Skeletal muscle satellite cell (primary cell): ENCODE measurements at regions not wholly inside any gene's neighbourhood (a gene's known extent, or its start where the extent isn't known, plus 50 kb on each side); places are given as distances from the start of the nearest gene placed in this dataset.
"Not testable (repeated sequence)": the region's sequence is repeated elsewhere in the genome, so short reads cannot be mapped to it uniquely, and the experiment has no call there.

Source experiments
- H3K27me3 ChIP-seq: 2 replicates; pipeline ENCODE4 v1.7.0; 2013; ENCODE audit warnings: low read length; ENCODE audit not compliant: control insufficient read depth, insufficient read depth
- H3K36me3 ChIP-seq: 2 replicates; pipeline ENCODE4 v1.7.0; 2013; ENCODE audit warnings: mild to moderate bottlenecking, control low read depth, low read length; ENCODE audit not compliant: insufficient read depth
- H3K4me1 ChIP-seq: 2 replicates; pipeline ENCODE4 v1.7.0; 2013; ENCODE audit warnings: low read length; ENCODE audit not compliant: control insufficient read depth, insufficient read depth
- H3K4me2 ChIP-seq: 2 replicates; pipeline ENCODE4 v1.7.0; 2013; ENCODE audit warnings: mild to moderate bottlenecking, low read length
- H3K4me3 ChIP-seq: 2 replicates; pipeline ENCODE4 v1.7.0; 2013; ENCODE audit warnings: low read length
- H3K9ac ChIP-seq: 2 replicates; pipeline ENCODE4 v1.7.0; 2013; ENCODE audit warnings: mild to moderate bottlenecking, low read depth, low read length, moderate library complexity
- H3K9me3 ChIP-seq: replicated peaks from 2 replicates; pipeline ENCODE4 v1.7.0; 2013; ENCODE audit warnings: mild to moderate bottlenecking, control low read depth, low read length

DNA sequence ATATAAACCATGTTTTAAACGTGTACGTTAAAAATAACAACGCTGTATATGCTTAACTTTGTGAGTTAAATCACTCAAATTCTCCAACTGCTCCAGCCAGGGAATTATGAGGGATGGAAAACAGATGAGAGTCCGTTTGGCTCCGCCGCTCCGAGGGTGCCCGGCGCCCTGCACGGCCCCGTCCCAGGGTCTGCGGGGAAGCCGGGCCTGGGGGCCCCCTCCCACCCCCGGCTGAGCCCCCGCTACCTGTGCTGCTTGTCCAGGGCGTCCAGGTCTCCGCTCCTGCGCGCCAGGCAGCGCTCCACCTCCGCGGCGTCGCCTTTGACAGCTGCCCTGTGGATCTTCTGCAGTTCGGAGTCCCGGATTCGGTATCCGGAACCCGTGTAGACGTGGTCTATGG, 415.5 kb downstream of the FOXD4L4 start:
- H3K9me3 ChIP-seq, H3K9ac ChIP-seq, H3K4me3 ChIP-seq, H3K4me1 ChIP-seq, H3K4me2 ChIP-seq, H3K36me3 ChIP-seq, H3K27me3 ChIP-seq: not testable (repeated sequence)

DNA sequence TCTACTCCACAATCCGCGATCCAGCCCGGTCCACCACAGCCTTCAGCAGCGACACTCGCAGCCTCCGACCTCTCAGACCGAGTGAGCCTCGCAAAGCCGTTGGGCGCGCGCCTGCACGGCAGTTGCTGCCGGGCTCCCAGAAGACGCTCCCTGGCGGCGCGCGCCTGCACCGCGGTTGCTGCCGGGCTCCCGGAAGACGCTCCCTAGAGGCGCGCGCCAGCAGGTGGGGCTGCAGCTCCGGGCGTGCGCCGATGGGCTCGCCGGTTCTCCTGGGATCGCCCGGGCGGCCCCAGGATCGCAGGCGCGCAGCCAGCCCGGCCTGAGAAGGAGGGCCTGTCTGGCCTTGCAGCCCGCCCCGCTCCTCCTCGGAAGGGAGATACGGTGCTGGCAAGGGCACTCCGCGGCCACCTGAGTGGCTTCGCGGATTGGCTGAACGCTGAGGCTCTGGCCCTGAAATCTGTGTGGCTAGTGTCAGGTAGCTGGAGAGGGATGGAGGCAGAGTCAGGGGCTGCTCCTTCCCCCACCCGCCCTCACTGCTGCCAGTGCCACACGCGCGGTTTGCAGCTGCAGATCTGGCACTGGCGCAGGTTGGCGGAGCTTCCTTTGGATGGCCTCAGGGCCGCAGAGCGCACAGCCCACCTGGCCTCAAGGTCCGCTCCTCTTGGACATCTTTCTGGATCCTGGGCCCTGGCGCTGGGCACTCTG, 416.2 kb downstream of the FOXD4L4 start:
- H3K4me1 ChIP-seq, H3K9ac ChIP-seq, H3K27me3 ChIP-seq, H3K9me3 ChIP-seq, H3K36me3 ChIP-seq: not testable (repeated sequence)
- Histone ChIP-seq H3K4me2 (peak overlapping the region; percentile 67), H3K4me3 (peak overlapping the region; percentile 45)

DNA sequence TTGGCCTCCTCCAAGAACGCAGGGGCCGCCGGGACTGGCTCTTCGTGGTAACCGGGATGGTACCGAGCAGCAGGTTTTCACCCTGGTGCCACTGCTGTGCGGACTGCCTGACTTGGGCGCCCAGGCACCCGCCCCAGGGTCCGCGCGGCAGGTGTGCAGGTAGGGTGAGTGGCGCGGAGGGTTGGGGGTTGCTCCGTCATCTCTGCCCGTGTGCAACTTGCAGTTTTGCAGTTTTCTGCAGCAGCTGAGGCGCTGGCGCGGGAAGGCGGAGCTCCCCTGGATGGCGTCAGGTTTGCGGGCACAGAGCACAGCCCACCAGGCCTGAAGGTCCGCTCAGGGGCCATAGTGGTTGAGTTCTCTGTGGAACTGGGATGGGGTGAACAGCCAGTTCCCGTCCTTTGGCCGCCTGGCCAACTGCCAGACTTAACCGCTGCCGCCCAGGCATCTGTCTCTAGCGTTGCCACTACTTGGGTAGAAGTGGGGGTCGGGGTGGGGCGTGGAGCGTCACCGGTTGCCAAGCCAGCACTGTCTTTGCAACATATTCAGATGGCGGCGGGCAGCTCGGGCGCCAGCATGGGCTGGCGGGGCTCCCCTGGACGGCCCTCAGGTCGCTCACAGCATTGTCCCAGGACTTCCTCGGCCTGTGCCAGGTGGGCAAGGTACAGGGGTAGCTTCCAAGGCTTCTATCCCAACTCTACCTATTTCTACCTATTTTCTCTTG, 417.2 kb downstream of the FOXD4L4 start:
- H3K4me3 ChIP-seq, H3K4me2 ChIP-seq, H3K9me3 ChIP-seq, H3K9ac ChIP-seq, H3K4me1 ChIP-seq, H3K27me3 ChIP-seq, H3K36me3 ChIP-seq: not testable (repeated sequence)

DNA sequence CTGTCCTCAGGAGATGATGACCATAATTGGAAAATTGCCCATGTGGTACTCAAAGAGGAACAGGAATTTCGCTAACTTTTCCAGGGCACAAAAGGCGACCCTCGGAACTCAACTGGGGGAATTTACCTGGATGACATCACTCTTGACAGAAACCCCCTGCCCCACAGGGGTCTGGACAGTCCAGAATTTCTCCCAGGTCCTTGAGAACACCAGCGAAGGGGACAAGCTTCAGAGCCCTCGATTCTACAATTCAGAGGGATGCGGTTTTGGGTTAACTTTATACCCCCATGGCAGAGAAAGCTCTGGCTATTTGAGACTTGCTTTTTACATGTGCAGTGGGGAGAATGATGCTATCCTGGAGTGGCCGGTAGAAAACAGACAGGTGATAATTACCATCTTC, 445.4 kb downstream of the FOXD4L4 start:
- H3K27me3 ChIP-seq, H3K4me1 ChIP-seq, H3K36me3 ChIP-seq, H3K9me3 ChIP-seq, H3K4me2 ChIP-seq, H3K4me3 ChIP-seq, H3K9ac ChIP-seq: not testable (repeated sequence)

DNA sequence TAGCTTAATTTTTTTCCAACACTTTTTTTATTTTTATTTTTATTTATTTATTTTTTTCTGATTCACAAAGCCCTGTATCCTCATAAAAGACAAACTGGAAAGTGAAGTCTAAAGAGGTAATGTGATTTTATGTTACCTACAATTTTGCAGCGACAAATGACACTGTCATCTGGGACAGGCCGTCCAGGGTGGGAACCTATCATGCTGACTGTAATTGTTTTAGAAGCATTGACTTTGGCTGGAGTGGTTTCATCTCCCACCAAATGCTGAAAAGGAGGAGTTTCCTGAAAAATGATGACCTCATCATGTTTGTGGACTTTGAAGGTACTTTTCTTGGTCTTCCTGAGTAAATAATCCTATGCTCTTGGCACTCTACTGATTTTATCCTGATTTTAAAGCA, 446.7 kb downstream of the FOXD4L4 start:
- not testable (repeated sequence) for H3K27me3 ChIP-seq, H3K4me2 ChIP-seq, H3K4me3 ChIP-seq, H3K9ac ChIP-seq, H3K9me3 ChIP-seq, H3K36me3 ChIP-seq, H3K4me1 ChIP-seq

DNA sequence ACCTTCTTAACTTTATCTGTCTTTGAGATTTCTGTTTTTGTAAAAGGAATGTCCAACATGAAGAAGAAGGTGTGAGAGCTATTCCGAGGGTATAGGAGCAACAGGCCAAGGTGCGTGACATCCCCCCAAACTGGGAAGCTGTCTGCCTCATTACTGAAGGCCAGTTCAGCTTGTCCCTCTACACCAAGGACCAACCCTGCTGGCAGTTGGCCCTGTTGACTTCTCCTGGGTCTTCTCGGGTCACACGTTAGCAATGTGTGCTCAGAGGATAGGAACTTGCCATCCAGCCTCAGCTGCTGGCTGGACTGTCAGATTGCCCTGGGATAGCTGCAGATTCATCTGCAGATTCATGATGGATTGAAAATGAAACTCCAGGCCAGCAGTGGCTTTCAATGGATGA, 460.3 kb downstream of the FOXD4L4 start:
- not testable (repeated sequence) for H3K36me3 ChIP-seq, H3K27me3 ChIP-seq, H3K9ac ChIP-seq, H3K4me1 ChIP-seq, H3K9me3 ChIP-seq, H3K4me2 ChIP-seq, H3K4me3 ChIP-seq

DNA sequence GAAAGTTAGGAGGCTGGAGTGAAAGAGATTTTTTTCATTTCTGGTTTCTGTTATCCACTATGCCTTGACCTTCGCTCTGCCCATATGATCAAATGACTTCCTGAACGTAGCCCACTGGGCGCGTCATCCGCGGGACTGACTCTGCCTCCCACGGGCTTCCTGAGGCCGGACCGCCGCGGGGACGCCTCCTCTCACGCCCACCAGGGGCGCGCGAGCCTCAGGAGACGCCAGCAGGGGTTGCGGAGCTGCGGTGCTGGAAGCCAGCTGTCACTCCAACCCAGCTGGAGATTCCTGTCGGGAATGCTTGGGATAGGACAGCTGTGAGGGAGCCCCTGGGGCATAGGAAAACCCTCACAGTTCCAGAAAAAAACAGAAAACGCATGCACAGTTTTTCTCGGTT, 461.5 kb downstream of the FOXD4L4 start:
- not testable (repeated sequence) for H3K9ac ChIP-seq, H3K9me3 ChIP-seq, H3K36me3 ChIP-seq, H3K4me1 ChIP-seq, H3K4me3 ChIP-seq, H3K27me3 ChIP-seq
- H3K4me2 ChIP-seq, result peak overlapping the region; percentile 47

DNA sequence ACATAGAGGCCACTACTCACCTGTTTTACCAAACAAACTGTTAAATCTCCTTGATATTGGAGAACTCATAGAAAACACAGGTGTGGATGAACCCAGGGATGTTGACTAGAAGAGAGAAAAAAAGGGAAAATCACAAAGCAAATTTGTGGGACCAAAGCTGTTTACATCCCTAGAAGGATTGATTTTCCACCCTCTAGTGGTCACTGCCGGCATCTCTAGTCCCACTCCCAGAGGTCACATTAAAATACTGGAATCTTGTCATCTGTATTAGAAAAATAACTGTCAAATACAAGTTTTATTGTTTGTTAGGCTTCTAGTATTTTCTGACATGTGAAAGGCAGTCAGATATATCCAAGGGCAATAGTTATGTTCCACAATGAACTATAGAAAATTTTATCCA, 469.7 kb downstream of the FOXD4L4 start:
- H3K9ac ChIP-seq, H3K27me3 ChIP-seq, H3K4me1 ChIP-seq, H3K4me2 ChIP-seq, H3K36me3 ChIP-seq, H3K4me3 ChIP-seq, H3K9me3 ChIP-seq: not testable (repeated sequence)

DNA sequence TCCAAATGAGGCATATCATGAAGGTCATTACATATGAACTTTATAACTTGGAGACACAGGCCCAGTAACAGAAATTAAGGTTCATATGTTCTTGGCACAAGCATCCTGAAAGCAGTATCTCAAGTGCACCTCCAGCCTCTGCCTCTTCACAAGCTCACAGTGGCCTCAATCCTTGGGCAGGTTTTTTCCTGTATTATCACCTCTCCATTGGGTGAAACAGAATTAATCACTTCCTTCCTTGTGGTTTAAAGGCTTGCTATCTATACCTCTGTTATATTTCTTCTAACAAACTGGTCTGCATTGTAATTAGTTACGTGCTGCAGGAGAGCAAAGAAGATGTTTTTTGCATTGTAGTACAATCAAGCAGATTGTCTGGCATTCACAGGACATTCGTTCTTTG, 471.0 kb downstream of the FOXD4L4 start:
- H3K9ac ChIP-seq, H3K9me3 ChIP-seq, H3K4me1 ChIP-seq, H3K4me3 ChIP-seq, H3K4me2 ChIP-seq, H3K36me3 ChIP-seq, H3K27me3 ChIP-seq: not testable (repeated sequence)

DNA sequence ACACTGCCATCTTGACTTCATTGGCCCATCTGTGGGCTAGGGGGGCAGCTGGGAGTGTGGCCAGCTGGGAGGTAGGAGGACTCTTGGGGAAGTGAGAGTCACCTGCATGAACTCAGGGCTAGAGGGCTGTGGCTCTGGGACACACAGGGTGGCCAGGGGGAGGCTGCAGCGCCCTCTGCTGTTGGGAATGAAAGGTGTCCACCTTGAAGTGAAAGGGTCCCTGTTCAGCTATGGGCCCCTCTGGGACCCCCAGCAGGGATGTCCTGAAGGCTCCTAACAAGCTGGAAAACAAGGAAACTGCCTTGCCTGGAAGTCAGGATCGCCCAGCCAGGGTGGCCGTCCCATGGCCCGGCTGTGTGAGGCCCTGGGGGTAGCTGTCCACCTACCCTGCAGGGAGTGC, 507.8 kb downstream of the FOXD4L4 start:
- H3K27me3 ChIP-seq, H3K4me2 ChIP-seq, H3K4me1 ChIP-seq, H3K36me3 ChIP-seq, H3K4me3 ChIP-seq, H3K9ac ChIP-seq, H3K9me3 ChIP-seq: not testable (repeated sequence)

DNA sequence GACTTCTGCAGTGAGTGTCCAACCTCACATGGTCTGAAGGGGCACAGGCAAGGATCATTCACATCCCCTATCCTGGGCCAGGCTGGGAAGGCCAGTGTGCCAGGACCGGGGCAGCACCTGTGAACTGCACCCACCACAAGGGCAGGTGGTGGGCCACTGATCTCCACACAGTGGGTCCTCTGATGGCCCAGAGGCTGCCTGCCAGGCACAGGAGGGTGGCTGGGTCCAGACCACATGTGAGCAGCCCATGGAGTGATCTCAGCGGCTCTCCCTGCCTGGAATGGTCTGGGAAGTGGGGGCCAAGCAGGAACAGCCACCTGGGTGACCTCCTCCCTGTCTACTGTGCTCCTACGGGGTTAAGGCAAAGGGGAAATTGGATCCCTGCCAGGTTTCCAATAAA, 508.5 kb downstream of the FOXD4L4 start:
- not testable (repeated sequence) for H3K4me1 ChIP-seq, H3K27me3 ChIP-seq, H3K36me3 ChIP-seq, H3K9ac ChIP-seq, H3K4me3 ChIP-seq, H3K4me2 ChIP-seq, H3K9me3 ChIP-seq

DNA sequence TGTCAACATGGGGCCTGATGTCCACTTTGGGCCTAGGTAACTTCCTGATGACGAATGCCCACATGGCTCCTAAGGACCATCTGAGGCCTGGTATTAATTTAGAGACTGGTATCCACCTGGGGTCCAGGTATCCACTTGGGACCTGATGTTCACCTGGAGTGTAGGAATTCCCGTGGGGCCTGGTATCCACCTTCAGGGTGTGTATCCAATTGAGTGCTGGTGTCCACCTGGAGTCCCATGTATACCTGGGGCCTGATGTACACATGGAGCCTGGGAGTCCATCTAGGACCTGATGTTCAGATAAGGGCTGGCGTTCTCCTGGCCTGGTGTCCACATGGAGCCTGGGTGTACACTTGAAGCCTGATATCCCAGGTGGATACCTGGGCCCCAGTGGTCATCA, 520.6 kb downstream of the FOXD4L4 start:
- not testable (repeated sequence) for H3K4me1 ChIP-seq, H3K4me2 ChIP-seq, H3K27me3 ChIP-seq

More for the DNA sequence above, 520.6 kb downstream of the FOXD4L4 start:
- H3K9ac ChIP-seq, H3K36me3 ChIP-seq, H3K9me3 ChIP-seq, H3K4me3 ChIP-seq: not testable (repeated sequence)
